ENCODE measurements at regions not wholly inside any gene's neighbourhood (a gene's known extent, or its start where the extent isn't known, plus 50 kb on each side); places are given as distances from the start of the nearest gene placed in this dataset.

- TF ChIP-seq POLR2A (IDR thresholded peaks at IDR 0.05) (no peak), CTCF (IDR thresholded peaks at IDR 0.05) (no peak), POLR2AphosphoS5 (IDR thresholded peaks at IDR 0.05) (no peak), EP300 (IDR thresholded peaks at IDR 0.05) (no peak)
Measured at GRCh38 chr1:22318279-22318981, 133.2 kb upstream of the ZBTB40 start.

Measured in gastroesophageal sphincter (tissue), 3 donors.